Large intestine (tissue), 3 donors: ENCODE measurements at regions not wholly inside any gene's neighbourhood (a gene's known extent, or its start where the extent isn't known, plus 50 kb on each side); places are given as distances from the start of the nearest gene placed in this dataset.
A peak's percentile ranks its signal among the peaks of the same experiment; 100 is the strongest.

Source experiments
- DNase-seq, 2 donors: peaks; one replicate each; pipeline versions ENCODE4 v3.0.0 to v3.0.0-alpha.2; 2013
- H3K27ac ChIP-seq: one replicate; pipeline ENCODE4 v1.5.1; 2013; ENCODE audit warnings: low read length
- H3K27me3 ChIP-seq: 2 replicates; pipeline ENCODE4 v1.6.1; 2013; ENCODE audit warnings: low read length; ENCODE audit not compliant: control insufficient read depth, insufficient read depth
- H3K36me3 ChIP-seq: 2 replicates; pipeline ENCODE4 v1.6.1; 2013; ENCODE audit warnings: low read length; ENCODE audit not compliant: control insufficient read depth, insufficient read depth
- H3K4me1 ChIP-seq: one replicate; pipeline ENCODE4 v1.6.1; 2013; ENCODE audit warnings: low read length; ENCODE audit not compliant: control insufficient read depth, insufficient read depth
- H3K4me3 ChIP-seq: one replicate; pipeline ENCODE4 v1.5.1; 2013; ENCODE audit warnings: low read length
- H3K9me3 ChIP-seq: one replicate; pipeline ENCODE4 v1.6.1; 2013; ENCODE audit warnings: mild to moderate bottlenecking, low read depth, low read length, moderate library complexity; ENCODE audit not compliant: control insufficient read depth
- WGBS: methylation state at CpG from one replicate; pipeline ENCODE4 v1.1.5; 2013; ENCODE audit warnings: low lambda C conversion rate; ENCODE audit not compliant: insufficient coverage; 5-methylcytosine and 5-hydroxymethylcytosine counted together

DNA sequence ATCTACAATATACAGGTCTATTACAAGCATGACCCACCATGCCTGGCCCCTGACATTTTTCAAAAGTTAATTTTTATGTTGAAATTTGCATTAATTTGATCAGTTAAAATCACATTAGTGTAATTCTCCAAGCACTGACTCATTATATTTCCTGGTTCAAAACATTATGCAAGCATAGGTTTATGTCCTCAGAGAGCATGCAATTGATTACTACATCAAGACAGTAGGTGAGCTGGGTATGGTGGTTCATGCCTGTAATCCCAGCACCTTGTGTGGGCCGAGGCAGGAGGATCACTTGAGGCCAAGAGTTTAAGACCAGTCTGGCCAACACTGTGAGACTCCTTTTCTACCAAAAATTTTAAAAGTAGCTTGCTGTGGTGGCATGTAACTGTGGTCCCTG is 248.8 kb upstream of the KLHL1 start:
- no peaks in the 10 kb centered on the region for H3K9me3 ChIP-seq
- peak in 1 of 2 donors; percentile 5 for DNase-seq

DNA sequence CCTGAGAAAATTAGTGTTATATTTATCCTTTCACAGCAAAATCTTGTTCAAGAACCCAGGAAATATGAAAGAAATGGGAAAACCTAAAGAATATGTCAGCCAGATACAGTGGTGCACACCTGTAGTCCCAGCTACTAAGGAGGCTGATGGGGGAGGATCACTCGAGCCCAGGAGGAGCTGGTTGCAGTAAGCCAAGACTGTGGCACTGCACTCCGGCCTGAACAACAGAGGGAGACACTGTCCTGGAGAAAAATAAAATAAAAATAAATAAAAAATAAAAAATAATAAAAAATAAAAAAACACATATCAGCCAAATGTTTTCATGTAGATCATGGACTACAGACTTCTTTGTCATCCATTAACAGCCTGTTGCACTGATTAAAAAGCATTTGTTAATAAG is 244.8 kb upstream of the KLHL1 start:
- Histone ChIP-seq H3K36me3 (no peaks in the 10 kb centered on the region), H3K4me1 (no peaks in the 10 kb centered on the region), H3K27me3 (no peaks in the 10 kb centered on the region), H3K27ac (no peak overlapping the region), H3K4me3 (no peak overlapping the region), H3K9me3 (no peaks in the 10 kb centered on the region)
- WGBS: 70% methylated on average over 1 of the region's 2 CpGs
- DNase-seq: no peak

More for the DNA sequence above, 248.8 kb upstream of the KLHL1 start:
- no peaks in the 10 kb centered on the region for H3K36me3 ChIP-seq
- H3K27me3 ChIP-seq: no peaks in the 10 kb centered on the region
- WGBS: no CpG with 5 or more reads among the region's 1 CpG
- H3K4me1 ChIP-seq: no peaks in the 10 kb centered on the region
- no peak overlapping the region for H3K27ac ChIP-seq
- no peak overlapping the region for H3K4me3 ChIP-seq

DNA sequence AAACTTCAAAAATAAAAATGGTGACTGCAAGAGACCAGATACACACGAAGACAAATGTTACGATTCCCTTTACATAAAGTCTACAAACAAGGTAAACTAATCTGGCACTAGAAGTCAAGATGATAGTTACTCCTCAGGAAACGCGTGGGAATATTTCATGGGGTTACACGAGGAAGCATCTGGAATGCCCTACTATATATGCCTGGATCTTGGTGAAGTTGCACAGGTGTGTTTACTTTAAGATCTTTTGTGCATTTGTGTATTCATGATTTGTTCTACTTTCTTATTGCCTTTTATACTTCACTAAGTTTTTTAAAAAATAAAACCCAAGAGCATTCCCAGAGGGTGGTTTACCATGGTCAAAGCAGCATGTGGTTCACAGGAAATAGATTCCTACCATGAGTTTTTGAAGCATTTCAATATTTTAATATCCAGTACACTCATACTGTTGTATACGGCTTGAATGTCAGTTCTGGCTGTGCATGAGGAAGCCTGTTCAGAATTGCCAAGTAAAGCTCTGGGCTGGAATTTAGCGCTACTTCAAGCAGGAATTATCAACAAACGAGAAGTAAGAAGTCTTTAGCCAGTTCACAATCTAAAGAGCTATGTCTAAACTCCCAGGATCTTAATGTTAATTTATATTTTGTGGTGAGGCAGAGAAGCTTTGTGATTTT is 239.8 kb upstream of the KLHL1 start:
- H3K4me3 ChIP-seq: no peak overlapping the region

DNA sequence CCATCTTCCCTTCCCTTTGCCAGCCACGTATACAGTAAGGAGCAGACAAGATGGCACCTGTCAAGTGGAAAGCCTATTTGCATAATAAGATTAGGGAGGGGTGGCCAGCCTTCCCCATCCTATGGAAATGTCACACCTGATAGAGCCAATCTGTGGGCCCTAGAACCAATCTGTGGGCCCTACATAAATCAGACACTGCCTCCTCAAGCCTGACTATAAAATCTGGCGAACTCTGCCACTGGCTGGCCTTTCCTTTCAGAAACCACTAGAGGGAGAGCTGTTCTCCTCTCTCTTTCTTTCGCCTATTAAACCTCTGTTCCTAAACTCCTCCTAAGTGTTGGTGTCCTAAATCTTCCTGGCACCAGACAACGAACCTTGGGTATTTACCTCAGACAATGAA is 231.5 kb upstream of the KLHL1 start:
- Histone ChIP-seq H3K36me3 (no peaks in the 10 kb centered on the region), H3K9me3 (no peaks in the 10 kb centered on the region), H3K27ac (no peak overlapping the region), H3K27me3 (no peaks in the 10 kb centered on the region), H3K4me3 (no peak overlapping the region), H3K4me1 (no peaks in the 10 kb centered on the region)
- 70% methylated on average over 2 of the region's 4 CpGs for WGBS
- DNase-seq: peak in 1 of 2 donors; percentile 6

More for the DNA sequence above, 239.8 kb upstream of the KLHL1 start:
- H3K27me3 ChIP-seq: no peaks in the 10 kb centered on the region
- no peak overlapping the region for H3K27ac ChIP-seq
- H3K4me1 ChIP-seq: no peaks in the 10 kb centered on the region
- 80% methylated on average over 1 of the region's 8 CpGs for WGBS
- DNase-seq: no peak
- H3K9me3 ChIP-seq: no peaks in the 10 kb centered on the region
- H3K36me3 ChIP-seq: no peaks in the 10 kb centered on the region

DNA sequence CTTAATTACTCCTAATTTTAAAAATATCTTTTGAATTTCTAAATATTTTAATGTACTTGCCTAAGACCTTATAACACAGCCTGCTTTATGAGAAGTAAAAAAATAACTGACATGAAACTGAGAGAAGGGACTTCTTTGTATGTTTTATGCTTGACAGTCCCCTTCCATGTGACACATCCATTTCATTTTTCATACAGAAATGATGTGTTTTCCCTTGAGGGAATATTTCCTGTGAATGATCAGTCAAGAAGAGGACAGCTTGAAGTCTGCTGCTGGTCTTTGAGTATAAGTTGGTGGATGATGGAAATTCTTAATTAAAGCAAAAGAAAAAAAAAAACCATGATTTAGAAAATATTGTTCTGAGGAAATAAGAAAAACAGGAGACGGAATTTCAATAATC is 230.4 kb upstream of the KLHL1 start:
- no peak overlapping the region for H3K27ac ChIP-seq
- H3K4me1 ChIP-seq: no peaks in the 10 kb centered on the region
- no peak for DNase-seq
- H3K27me3 ChIP-seq: no peaks in the 10 kb centered on the region
- H3K4me3 ChIP-seq: no peak overlapping the region
- no peaks in the 10 kb centered on the region for H3K36me3 ChIP-seq
- no peaks in the 10 kb centered on the region for H3K9me3 ChIP-seq
- WGBS: 88% methylated on average over 1 of the region's 1 CpG

DNA sequence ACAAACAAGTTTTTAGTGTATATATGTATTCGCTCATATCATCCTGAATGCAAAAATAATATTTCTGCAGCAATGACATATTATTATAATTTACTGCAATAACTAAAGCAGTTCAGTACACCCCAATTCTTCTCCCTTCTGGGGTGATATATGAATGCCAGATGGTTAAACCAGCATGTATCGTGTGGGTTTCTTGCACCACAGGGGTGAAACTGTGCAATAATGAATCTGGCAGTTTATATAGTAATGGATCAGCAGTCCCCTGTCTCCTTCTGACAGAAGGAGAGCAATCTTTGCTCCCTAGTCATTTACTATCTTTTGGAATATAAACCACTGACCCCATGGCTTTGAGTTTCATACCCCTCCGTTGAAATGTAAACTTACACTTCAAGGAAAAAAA is 228.6 kb upstream of the KLHL1 start:
- no peaks in the 10 kb centered on the region for H3K4me1 ChIP-seq
- no peak for DNase-seq
- no CpG with 5 or more reads among the region's 3 CpGs for WGBS
- no peaks in the 10 kb centered on the region for H3K36me3 ChIP-seq
- H3K27ac ChIP-seq: no peak overlapping the region
- H3K4me3 ChIP-seq: no peak overlapping the region
- H3K27me3 ChIP-seq: no peaks in the 10 kb centered on the region
- no peaks in the 10 kb centered on the region for H3K9me3 ChIP-seq

DNA sequence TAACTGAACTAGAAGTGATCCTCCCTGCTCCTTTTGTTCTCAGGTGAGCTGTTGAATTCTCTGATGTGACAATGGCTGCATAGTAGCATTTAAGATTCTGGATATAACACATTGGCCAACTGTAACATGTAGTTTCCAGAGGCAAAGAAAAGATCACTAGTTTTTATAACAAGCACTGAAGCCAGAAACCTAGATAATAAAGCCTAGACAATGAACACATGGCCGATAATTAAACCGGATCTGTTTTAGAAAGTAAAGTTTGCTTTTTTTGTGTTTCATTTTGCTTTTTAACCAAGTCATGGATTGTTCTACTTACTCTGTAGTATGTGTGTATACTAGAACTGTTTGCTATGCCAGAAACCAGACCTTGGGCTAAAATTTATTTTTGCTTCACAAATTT is 225.5 kb upstream of the KLHL1 start:
- Histone ChIP-seq H3K36me3 (no peaks in the 10 kb centered on the region), H3K27ac (no peak overlapping the region), H3K4me1 (no peaks in the 10 kb centered on the region), H3K27me3 (no peaks in the 10 kb centered on the region), H3K9me3 (no peaks in the 10 kb centered on the region), H3K4me3 (no peak overlapping the region)
- 60% methylated on average over 2 of the region's 2 CpGs for WGBS
- DNase-seq: no peak

DNA sequence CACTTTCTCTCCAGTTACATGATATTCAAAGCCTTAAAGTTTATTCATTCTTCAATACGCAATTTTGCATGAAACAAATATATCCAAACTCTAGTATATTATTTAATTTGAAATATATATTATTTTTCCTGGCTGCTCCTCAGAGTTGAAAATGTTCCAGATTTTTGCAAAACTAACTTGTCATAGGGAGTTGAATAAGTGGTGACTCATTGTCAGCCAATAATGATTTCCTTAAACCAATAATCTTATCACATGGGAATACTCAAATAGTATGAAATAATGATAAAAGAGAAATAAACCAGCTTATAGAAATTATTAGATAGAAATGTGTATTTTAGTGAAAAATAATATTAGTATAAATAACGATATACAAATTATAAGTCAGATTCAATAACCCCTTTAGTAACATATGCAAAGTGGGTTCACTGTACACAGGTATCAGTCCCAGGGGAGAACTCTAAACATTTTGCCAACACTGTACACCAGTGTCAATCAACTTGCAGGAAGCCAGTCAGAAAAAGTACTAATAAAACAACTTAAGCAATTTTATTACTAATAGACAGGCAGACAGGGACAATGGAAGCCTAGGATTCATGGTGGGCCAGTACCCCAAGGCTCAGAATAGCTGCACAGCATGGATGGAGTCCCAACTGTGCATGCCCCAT is 222.6 kb upstream of the KLHL1 start:
- Histone ChIP-seq H3K27ac (no peak overlapping the region), H3K36me3 (no peaks in the 10 kb centered on the region), H3K4me1 (no peaks in the 10 kb centered on the region), H3K9me3 (no peaks in the 10 kb centered on the region), H3K4me3 (no peak overlapping the region), H3K27me3 (no peaks in the 10 kb centered on the region)
- no peak for DNase-seq
- no CpG with 5 or more reads among the region's 2 CpGs for WGBS

DNA sequence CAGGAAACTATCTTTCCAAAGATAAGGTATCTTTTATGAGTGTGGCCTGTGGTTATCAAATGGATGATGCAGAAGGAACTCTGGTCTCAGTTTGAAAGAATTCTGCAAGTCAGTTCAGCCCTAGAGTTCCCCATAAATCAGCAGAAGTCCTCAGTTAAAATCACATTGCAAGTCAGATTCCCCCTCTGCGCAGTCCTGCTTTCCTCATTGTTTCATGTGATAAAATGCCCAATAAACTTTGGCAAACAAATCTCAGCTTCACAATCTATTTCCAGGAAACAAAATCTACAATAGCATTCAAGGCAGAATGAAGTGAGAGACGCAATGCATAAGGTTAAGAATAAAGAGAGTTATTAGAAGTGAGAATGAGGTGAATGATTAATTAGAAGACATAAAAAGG is 216.3 kb upstream of the KLHL1 start:
- no peaks in the 10 kb centered on the region for H3K36me3 ChIP-seq
- WGBS: 43% methylated on average over 1 of the region's 2 CpGs
- DNase-seq: peak; percentile 15 to 18

DNA sequence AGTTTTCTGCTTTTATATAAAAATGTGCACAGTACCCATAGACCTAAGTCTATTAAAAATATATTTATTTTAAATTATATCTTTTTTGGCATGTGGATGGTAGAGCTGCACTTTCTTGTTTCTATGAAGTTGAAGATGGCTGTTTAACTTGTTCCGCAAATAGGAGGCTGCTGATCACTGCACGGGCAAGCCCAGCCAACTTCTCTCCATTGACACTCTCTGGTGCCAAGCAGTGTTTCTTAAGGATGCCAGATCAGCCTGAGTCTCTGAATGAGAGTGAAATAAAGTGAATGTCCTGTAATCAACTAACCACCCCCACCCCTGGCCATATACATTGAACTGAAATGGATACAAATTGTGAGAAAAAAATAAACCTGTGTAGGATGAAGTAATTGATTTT is 202.9 kb upstream of the KLHL1 start:
- Histone ChIP-seq H3K4me1 (no peaks in the 10 kb centered on the region), H3K27me3 (no peaks in the 10 kb centered on the region), H3K9me3 (no peaks in the 10 kb centered on the region), H3K36me3 (no peaks in the 10 kb centered on the region), H3K27ac (no peak overlapping the region), H3K4me3 (no peak overlapping the region)
- 100% methylated on average over 2 of the region's 2 CpGs for WGBS
- DNase-seq: no peak

More for the DNA sequence above, 216.3 kb upstream of the KLHL1 start:
- Histone ChIP-seq H3K4me1 (peaks cover 3% of the 10 kb centered on the region), H3K27me3 (no peaks in the 10 kb centered on the region), H3K4me3 (no peak overlapping the region), H3K27ac (peak overlapping the region; percentile 23), H3K9me3 (no peaks in the 10 kb centered on the region)
